ENCODE measurements at regions not wholly inside any gene's neighbourhood (a gene's known extent, or its start where the extent isn't known, plus 50 kb on each side); places are given as distances from the start of the nearest gene placed in this dataset.

DNA sequence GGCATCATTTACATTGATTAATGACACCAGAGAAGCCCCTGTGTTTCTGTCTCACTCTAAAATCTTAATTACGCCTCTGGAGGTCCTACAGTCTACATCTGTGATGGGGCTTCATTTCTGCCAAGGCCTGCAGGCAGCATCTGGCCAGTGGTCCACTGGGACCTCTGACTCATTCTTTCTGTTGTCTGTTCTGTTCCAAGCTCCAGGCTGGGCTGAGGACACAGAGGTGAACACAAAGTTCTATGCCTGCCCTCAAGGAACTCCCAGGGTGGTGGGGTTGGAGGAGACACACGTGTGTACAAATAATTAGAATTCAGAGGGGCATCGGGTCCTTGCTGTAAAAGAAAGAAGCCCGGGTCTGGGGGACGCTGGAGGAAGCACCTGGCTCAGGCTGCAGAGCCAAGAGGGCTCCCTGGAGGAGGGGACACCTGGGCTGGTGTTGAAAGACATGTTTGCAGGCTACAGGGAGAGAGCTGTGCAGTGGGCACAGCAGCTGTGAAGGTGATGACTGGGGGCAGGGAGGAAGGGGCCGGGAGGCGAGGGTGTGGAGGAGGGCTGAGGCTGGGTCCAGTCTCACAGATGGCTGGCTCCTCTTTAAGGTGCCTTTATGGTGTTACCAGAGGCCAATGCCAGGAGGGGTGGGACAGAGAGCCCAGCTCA lies 103.3 kb upstream of the PRR23E start:
- H2AFZ ChIP-seq (ENCODE audit: low read length, unreplicated experiment) = no peak overlapping the region
- peaks cover 8% of the 10 kb centered on the region for H3K4me1 ChIP-seq (ENCODE audit: control insufficient read depth, insufficient read depth, low read length, unreplicated experiment)
- no peak overlapping the region for H3K27ac ChIP-seq (ENCODE audit: low read depth, low read length)
- H3K36me3 ChIP-seq (ENCODE audit: insufficient read depth, low read length) = no peaks in the 10 kb centered on the region
- no peaks in the 10 kb centered on the region for H3K79me2 ChIP-seq (ENCODE audit: control insufficient read depth, insufficient read depth, low read length, unreplicated experiment)
- H3K4me3 ChIP-seq (ENCODE audit: low read depth, low read length) = no peak overlapping the region
- H3K27me3 ChIP-seq (ENCODE audit: insufficient read depth, low read length) = peaks cover 1% of the 10 kb centered on the region; the same call in 1 of the 2 replicates

DNA sequence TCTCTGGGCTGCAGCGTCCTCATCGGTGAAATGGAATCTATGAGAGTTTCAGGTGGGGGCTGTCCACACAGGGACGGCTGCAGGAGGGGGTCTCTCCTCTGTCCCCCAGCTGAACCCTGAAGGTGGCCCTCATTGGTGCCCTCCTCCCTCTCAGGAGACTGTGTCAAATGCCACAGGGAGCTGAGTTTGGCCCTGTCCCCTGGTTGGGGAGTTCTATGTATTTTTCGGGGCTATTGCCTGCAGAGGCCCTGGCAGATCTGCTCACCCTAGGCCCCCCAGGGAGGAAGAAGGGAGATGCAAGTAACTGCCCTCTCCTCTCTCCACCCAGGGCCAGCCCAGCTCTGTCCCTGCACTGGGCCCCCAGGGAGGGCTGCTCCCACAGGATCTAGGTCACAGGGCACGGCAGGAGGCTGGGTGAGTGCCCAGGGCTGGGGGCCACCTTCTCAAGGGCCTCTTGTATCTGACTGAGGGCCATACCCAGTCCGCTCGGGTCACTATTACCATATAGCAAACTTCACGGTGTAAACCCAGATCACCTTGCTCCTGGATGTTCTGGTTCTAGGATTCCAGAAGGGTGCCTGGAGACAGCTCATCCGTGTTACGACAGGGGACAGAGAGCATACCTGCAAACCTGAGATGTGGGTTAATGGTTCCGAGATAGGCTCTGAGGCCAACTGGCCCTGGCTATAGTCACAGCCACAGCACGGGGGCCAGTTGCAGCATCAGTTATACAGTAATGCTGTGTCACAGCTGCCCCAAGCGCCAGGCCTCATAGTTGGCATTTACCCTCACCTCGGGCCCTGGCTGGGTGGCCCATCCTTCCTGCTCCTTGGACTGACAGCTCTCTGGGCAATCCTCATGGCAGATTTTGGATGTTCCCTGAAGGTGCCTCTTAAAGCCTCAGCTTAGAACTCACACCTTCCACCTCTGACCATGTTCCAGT lies 102.4 kb upstream of the PRR23E start:
- peaks cover 8% of the 10 kb centered on the region for H3K4me1 ChIP-seq (ENCODE audit: control insufficient read depth, insufficient read depth, low read length, unreplicated experiment)
- no peak overlapping the region for H2AFZ ChIP-seq (ENCODE audit: low read length, unreplicated experiment)
- no peaks in the 10 kb centered on the region; the same call in 1 of the 2 replicates for H3K27me3 ChIP-seq (ENCODE audit: insufficient read depth, low read length)
- no peak overlapping the region for H3K4me3 ChIP-seq (ENCODE audit: low read depth, low read length)
- no peaks in the 10 kb centered on the region for H3K36me3 ChIP-seq (ENCODE audit: insufficient read depth, low read length)
- H3K79me2 ChIP-seq (ENCODE audit: control insufficient read depth, insufficient read depth, low read length, unreplicated experiment) = no peaks in the 10 kb centered on the region
- H3K27ac ChIP-seq (ENCODE audit: low read depth, low read length) = no peak overlapping the region

DNA sequence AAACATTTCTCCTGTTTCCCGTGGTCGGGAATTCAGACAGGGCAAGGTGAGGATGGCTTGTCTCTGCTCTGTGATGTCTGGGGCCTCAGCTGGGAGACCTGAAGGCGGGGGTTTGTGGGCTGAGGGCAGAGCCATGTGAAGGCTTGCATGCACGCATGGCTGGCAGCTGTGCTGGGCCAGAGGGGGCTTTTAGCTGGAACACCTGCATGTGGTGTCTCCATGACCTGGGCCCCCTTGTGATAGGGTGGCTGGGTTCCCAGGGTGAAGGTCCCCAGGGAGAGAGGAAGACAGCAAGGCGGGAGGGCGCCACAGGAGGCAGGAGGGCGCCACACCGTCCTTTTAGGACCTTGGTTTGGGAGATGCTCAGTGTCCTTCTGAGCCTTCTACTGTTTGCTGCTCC lies 101.6 kb upstream of the PRR23E start:
- H3K4me1 ChIP-seq (ENCODE audit: control insufficient read depth, insufficient read depth, low read length, unreplicated experiment) = peaks cover 8% of the 10 kb centered on the region
- H3K36me3 ChIP-seq (ENCODE audit: insufficient read depth, low read length) = no peaks in the 10 kb centered on the region
- no peaks in the 10 kb centered on the region for H3K79me2 ChIP-seq (ENCODE audit: control insufficient read depth, insufficient read depth, low read length, unreplicated experiment)
- H2AFZ ChIP-seq (ENCODE audit: low read length, unreplicated experiment) = no peak overlapping the region
- H3K27me3 ChIP-seq (ENCODE audit: insufficient read depth, low read length) = no peaks in the 10 kb centered on the region; the same call in 1 of the 2 replicates
- no peak overlapping the region for H3K4me3 ChIP-seq (ENCODE audit: low read depth, low read length)
- H3K27ac ChIP-seq (ENCODE audit: low read depth, low read length) = no peak overlapping the region

DNA sequence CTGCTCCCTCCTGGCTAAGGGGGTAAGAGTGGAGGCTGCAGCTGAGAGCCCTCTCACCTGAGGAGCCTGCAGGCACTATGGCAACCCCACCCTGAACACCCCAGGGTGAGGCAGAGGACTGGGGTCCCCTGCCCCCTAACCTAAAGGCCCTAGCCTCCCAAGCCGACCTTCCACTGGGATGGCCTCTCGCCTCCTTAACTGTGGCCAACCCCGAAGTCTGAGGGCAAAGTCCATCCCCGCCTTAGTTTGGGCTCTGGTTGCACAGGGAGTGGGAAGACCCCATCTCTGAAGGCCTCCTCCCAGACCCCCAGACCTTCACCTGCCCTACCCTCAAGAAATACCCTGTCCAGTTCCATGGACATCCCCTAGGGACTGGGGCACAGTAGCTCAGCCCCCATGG lies 100.6 kb upstream of the PRR23E start:
- no peaks in the 10 kb centered on the region for H3K79me2 ChIP-seq (ENCODE audit: control insufficient read depth, insufficient read depth, low read length, unreplicated experiment)
- no peaks in the 10 kb centered on the region for H3K36me3 ChIP-seq (ENCODE audit: insufficient read depth, low read length)
- peaks cover 8% of the 10 kb centered on the region for H3K27me3 ChIP-seq (ENCODE audit: insufficient read depth, low read length)
- no peak overlapping the region for H3K4me3 ChIP-seq (ENCODE audit: low read depth, low read length)
- H3K4me1 ChIP-seq (ENCODE audit: control insufficient read depth, insufficient read depth, low read length, unreplicated experiment) = peaks cover 8% of the 10 kb centered on the region
- H3K27ac ChIP-seq (ENCODE audit: low read depth, low read length) = no peak overlapping the region
- no peak overlapping the region for H2AFZ ChIP-seq (ENCODE audit: low read length, unreplicated experiment)

DNA sequence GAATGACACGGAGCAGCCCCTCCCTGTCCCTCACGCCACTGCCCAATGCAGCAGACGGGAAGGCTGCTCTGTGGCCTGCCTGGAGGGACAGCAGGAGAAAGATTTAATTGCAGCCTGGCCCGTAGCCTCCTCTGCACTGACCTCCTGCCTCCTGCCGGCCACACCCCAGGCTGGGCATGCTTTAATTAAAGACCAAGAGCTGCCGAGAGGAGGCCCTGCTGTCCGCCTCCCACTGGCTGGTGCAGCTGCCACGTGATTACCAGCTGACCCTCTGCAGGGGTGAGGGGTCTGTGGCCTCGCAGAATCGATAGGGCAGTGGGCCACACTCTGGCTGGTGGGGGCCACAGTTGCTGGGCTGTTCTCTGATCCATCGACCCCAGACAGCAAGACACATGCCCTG lies 100.2 kb upstream of the PRR23E start:
- Histone ChIP-seq H3K27me3 (ENCODE audit: insufficient read depth, low read length) (peaks cover 9% of the 10 kb centered on the region), H3K4me1 (ENCODE audit: control insufficient read depth, insufficient read depth, low read length, unreplicated experiment) (peaks cover 8% of the 10 kb centered on the region), H3K27ac (ENCODE audit: low read depth, low read length) (no peak overlapping the region), H3K79me2 (ENCODE audit: control insufficient read depth, insufficient read depth, low read length, unreplicated experiment) (no peaks in the 10 kb centered on the region), H3K36me3 (ENCODE audit: insufficient read depth, low read length) (no peaks in the 10 kb centered on the region), H3K4me3 (ENCODE audit: low read depth, low read length) (no peak overlapping the region), H2AFZ (ENCODE audit: low read length, unreplicated experiment) (no peak overlapping the region)

DNA sequence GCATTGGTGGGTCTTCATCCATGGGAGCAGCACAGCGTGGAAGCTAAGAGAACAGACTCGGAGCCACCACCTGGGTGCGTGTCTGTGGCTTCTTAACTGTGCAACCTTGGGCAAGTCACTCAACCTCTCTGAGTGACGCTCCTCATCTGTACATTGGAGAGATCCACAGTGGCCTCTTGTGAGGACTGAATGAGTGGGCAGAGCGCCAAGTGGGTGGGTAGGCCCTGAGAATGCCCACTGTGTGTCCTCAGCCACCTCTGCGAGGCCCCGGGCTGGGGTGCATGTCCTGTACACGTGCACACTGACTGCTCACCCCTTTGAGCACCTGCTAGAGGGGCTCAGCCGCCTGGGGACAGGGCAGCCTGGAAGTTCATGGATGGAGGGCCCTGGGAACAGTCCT lies 99.6 kb upstream of the PRR23E start:
- no peaks in the 10 kb centered on the region for H3K79me2 ChIP-seq (ENCODE audit: control insufficient read depth, insufficient read depth, low read length, unreplicated experiment)
- H3K4me3 ChIP-seq (ENCODE audit: low read depth, low read length) = no peak overlapping the region
- no peak overlapping the region for H2AFZ ChIP-seq (ENCODE audit: low read length, unreplicated experiment)
- H3K27ac ChIP-seq (ENCODE audit: low read depth, low read length) = no peak overlapping the region
- H3K27me3 ChIP-seq (ENCODE audit: insufficient read depth, low read length) = peaks cover 13% of the 10 kb centered on the region
- no peaks in the 10 kb centered on the region for H3K36me3 ChIP-seq (ENCODE audit: insufficient read depth, low read length)
- H3K4me1 ChIP-seq (ENCODE audit: control insufficient read depth, insufficient read depth, low read length, unreplicated experiment) = peaks cover 8% of the 10 kb centered on the region

DNA sequence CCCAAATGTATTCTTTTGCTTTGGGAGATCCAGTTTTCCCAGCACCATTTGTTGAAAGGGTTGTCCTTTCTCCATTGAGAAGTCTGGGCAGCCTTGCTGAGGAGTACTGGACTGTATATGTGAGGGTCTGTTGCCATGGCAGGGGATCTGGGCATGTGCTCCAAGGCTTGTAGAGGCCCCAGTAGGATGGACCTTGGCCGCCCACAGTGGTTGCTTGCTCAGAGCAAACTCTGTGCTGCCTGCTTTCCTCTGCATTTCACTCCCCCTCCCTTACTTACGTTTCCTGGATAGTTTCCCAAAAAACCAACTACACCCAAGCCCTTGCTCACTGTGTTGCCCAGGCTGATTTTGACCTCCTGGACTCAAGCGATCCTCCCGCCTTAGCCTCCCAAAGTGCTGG lies 97.2 kb upstream of the PRR23E start:
- no peak overlapping the region for H3K4me3 ChIP-seq (ENCODE audit: low read depth, low read length)
- no peaks in the 10 kb centered on the region for H3K4me1 ChIP-seq (ENCODE audit: control insufficient read depth, insufficient read depth, low read length, unreplicated experiment)
- H3K27me3 ChIP-seq (ENCODE audit: insufficient read depth, low read length) = peaks cover 31% of the 10 kb centered on the region
- H3K36me3 ChIP-seq (ENCODE audit: insufficient read depth, low read length) = no peaks in the 10 kb centered on the region
- no peaks in the 10 kb centered on the region for H3K79me2 ChIP-seq (ENCODE audit: control insufficient read depth, insufficient read depth, low read length, unreplicated experiment)
- no peak overlapping the region for H2AFZ ChIP-seq (ENCODE audit: low read length, unreplicated experiment)
- H3K27ac ChIP-seq (ENCODE audit: low read depth, low read length) = no peak overlapping the region

DNA sequence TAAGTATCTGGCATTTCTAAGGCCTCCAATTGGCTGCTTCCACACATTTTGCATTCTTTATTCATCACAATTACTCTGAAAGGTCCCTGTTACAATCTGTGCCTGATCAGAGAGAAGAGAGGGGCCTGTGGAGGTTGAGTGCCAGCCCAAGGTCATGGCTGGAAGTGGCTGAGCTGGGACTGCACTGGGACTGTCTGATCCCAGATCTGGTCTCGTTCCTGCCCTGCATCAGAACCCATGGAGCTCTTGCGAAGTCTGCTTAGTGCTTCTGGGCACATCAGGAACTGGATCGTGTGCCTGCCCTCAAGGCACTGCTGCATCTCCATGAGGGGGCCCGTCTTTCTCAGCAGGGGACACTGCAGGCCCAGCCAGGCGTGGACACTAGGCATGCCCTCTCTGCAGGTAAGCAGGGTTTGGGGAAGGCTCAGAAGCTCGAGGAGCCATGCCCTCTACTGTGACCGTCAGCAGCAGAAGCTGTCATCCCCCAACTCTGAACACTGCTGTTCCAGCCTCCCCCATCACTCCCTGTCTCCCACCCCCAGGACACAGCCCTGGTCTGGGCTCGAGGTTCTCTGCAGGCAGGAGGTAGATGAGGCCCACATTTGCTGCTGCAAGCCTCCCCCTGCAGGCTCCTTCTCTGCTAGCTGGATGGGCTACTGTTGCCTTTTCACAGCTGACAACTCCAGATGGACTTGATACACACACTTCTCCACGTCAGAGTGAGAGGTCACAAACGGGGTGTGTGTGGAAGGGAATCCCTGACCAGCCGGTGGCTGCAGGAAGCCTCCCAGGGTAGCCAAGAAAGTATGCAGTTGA lies 96.5 kb upstream of the PRR23E start:
- Histone ChIP-seq H3K27me3 (ENCODE audit: insufficient read depth, low read length) (peaks cover 37% of the 10 kb centered on the region), H3K79me2 (ENCODE audit: control insufficient read depth, insufficient read depth, low read length, unreplicated experiment) (no peaks in the 10 kb centered on the region), H2AFZ (ENCODE audit: low read length, unreplicated experiment) (no peak overlapping the region), H3K27ac (ENCODE audit: low read depth, low read length) (no peak overlapping the region), H3K4me1 (ENCODE audit: control insufficient read depth, insufficient read depth, low read length, unreplicated experiment) (no peaks in the 10 kb centered on the region), H3K36me3 (ENCODE audit: insufficient read depth, low read length) (no peaks in the 10 kb centered on the region), H3K4me3 (ENCODE audit: low read depth, low read length) (no peak overlapping the region)

DNA sequence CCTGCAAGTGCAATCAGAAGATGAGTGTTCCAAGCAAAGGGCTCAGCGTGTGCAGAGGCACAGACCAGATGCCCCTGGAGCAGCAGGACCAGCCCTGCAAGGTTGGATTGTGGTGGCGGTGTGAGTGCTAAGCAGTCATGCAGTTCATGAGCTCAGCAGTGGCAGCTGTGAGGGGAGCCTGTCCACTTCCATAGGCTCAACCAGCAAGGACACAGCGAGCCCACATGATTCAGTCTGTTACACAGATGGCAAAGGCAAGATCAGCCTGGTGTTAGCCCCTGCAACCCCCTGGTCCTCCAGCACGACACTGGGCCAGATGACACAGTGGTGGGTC lies 95.9 kb upstream of the PRR23E start:
- H3K4me1 ChIP-seq (ENCODE audit: control insufficient read depth, insufficient read depth, low read length, unreplicated experiment) = no peaks in the 10 kb centered on the region
- H3K27me3 ChIP-seq (ENCODE audit: insufficient read depth, low read length) = peaks cover 43% of the 10 kb centered on the region

DNA sequence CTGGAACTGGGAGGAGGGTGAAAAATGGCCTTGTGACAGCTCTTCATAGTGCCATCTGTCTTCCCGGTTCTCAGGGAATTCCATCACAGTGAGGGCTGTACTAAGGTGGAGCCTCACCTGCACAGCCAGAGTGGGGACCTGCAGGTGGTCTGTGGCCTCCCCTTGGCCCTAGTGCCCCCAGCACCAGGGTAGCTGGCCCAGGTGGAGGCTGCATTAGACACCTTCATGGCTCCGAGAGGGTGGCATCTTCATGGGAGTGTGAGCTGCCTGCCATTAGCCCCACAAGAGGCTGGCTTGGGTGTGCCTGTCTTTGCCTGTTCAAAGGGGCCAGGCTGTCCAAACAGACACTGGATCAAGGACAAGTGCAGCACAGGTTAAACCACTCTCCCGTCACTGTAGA lies 95.5 kb upstream of the PRR23E start:
- Histone ChIP-seq H2AFZ (ENCODE audit: low read length, unreplicated experiment) (no peak overlapping the region), H3K27ac (ENCODE audit: low read depth, low read length) (no peak overlapping the region), H3K4me3 (ENCODE audit: low read depth, low read length) (no peak overlapping the region), H3K27me3 (ENCODE audit: insufficient read depth, low read length) (peaks cover 46% of the 10 kb centered on the region), H3K79me2 (ENCODE audit: control insufficient read depth, insufficient read depth, low read length, unreplicated experiment) (no peaks in the 10 kb centered on the region), H3K4me1 (ENCODE audit: control insufficient read depth, insufficient read depth, low read length, unreplicated experiment) (no peaks in the 10 kb centered on the region), H3K36me3 (ENCODE audit: insufficient read depth, low read length) (no peaks in the 10 kb centered on the region)

More for the DNA sequence above, 95.9 kb upstream of the PRR23E start:
- Histone ChIP-seq H3K79me2 (ENCODE audit: control insufficient read depth, insufficient read depth, low read length, unreplicated experiment) (no peaks in the 10 kb centered on the region), H3K27ac (ENCODE audit: low read depth, low read length) (no peak overlapping the region), H3K36me3 (ENCODE audit: insufficient read depth, low read length) (no peaks in the 10 kb centered on the region), H2AFZ (ENCODE audit: low read length, unreplicated experiment) (no peak overlapping the region), H3K4me3 (ENCODE audit: low read depth, low read length) (no peak overlapping the region)
